GM21390 (cell line): ENCODE measurements at regions not wholly inside any gene's neighbourhood (a gene's known extent, or its start where the extent isn't known, plus 50 kb on each side); places are given as distances from the start of the nearest gene placed in this dataset.
"Not testable (repeated sequence)": the region's sequence is repeated elsewhere in the genome, so short reads cannot be mapped to it uniquely, and the experiment has no call there.

Experiments used
- ATAC-seq: cut with Tn5 transposase; IDR thresholded peaks from one replicate; pipeline ENCODE4 v1.9.1; 2021; ENCODE audit not compliant: unreplicated experiment

GRCh38 chr14:48140804-48141203 lies 465.4 kb upstream of the MDGA2 start:
- ATAC-seq, result no peak

- no peak for ATAC-seq
Observed at GRCh38 chr14:48129472-48129871, 454.1 kb upstream of the MDGA2 start.

- no peak for ATAC-seq
Observed at GRCh38 chr14:48127674-48128073, 452.3 kb upstream of the MDGA2 start.

GRCh38 chr14:48125654-48126053 lies 450.2 kb upstream of the MDGA2 start:
- ATAC-seq, result no peak

- ATAC-seq, result no peak
Observed at GRCh38 chr14:48113713-48114112, 438.3 kb upstream of the MDGA2 start.

GRCh38 chr14:48111151-48111550 lies 435.7 kb upstream of the MDGA2 start:
- no peak for ATAC-seq

GRCh38 chr14:48107646-48108045 lies 432.2 kb upstream of the MDGA2 start:
- no peak for ATAC-seq

GRCh38 chr14:48096897-48097296 lies 421.5 kb upstream of the MDGA2 start:
- no peak for ATAC-seq

- ATAC-seq, result no peak
Observed at GRCh38 chr14:48086516-48086915, 411.1 kb upstream of the MDGA2 start.

- ATAC-seq, result no peak
Observed at GRCh38 chr14:48075487-48075886, 400.1 kb upstream of the MDGA2 start.

GRCh38 chr14:48052973-48053372 lies 377.6 kb upstream of the MDGA2 start:
- ATAC-seq, result no peak

GRCh38 chr14:48035836-48036235 lies 360.4 kb upstream of the MDGA2 start:
- no peak for ATAC-seq

GRCh38 chr14:48027115-48027514 lies 351.7 kb upstream of the MDGA2 start:
- ATAC-seq, result no peak

GRCh38 chr14:48023881-48024280 lies 348.5 kb upstream of the MDGA2 start:
- no peak for ATAC-seq

- not testable (repeated sequence) for ATAC-seq
Observed at GRCh38 chr14:48011484-48011883, 336.1 kb upstream of the MDGA2 start.

GRCh38 chr14:48008646-48009045 lies 333.2 kb upstream of the MDGA2 start:
- no peak for ATAC-seq

- ATAC-seq, result no peak
Observed at GRCh38 chr14:48005986-48006385, 330.6 kb upstream of the MDGA2 start.

- ATAC-seq, result no peak
Observed at GRCh38 chr14:47993883-47994282, 318.5 kb upstream of the MDGA2 start.

GRCh38 chr14:47988175-47988574 lies 312.8 kb upstream of the MDGA2 start:
- ATAC-seq, result no peak

- no peak for ATAC-seq
Observed at GRCh38 chr14:47978871-47979270, 303.5 kb upstream of the MDGA2 start.

GRCh38 chr14:47976139-47976538 lies 300.7 kb upstream of the MDGA2 start:
- ATAC-seq, result no peak

GRCh38 chr14:47966076-47966810 lies 290.8 kb upstream of the MDGA2 start:
- ATAC-seq, result no peak

- no peak for ATAC-seq
Observed at GRCh38 chr14:47961634-47962033, 286.2 kb upstream of the MDGA2 start.
